Astrocyte (in vitro differentiated cells and primary cell): ENCODE measurements at regions not wholly inside any gene's neighbourhood (a gene's known extent, or its start where the extent isn't known, plus 50 kb on each side); places are given as distances from the start of the nearest gene placed in this dataset.

Experiments
- DNase-seq: peaks from one replicate; pipeline ENCODE4 v3.0.0-alpha.2; 2010; ENCODE audit warnings: low read depth
- FAIRE-seq: peaks from 2 replicates; lab custom pipeline; 2011; peaks lifted over from hg19 to GRCh38; lab: Jason Lieb, UNC
- H2AFZ ChIP-seq: 2 replicates; pipeline ENCODE4 v1.6.0; 2012; ENCODE audit warnings: low read depth, low read length, inconsistent platforms
- H3K27ac ChIP-seq: 2 replicates; pipeline ENCODE4 v1.5.1; 2011; ENCODE audit warnings: low read depth, low read length, inconsistent platforms
- H3K27me3 ChIP-seq: 2 replicates; pipeline ENCODE4 v1.6.0; 2011; ENCODE audit warnings: low read length, inconsistent platforms; ENCODE audit not compliant: insufficient read depth
- H3K36me3 ChIP-seq: 2 replicates; pipeline ENCODE4 v1.5.1; 2011; ENCODE audit warnings: low read length, inconsistent platforms; ENCODE audit not compliant: insufficient read depth
- H3K4me1 ChIP-seq: 2 replicates; pipeline ENCODE4 v1.5.1; 2011; ENCODE audit warnings: low read length, inconsistent platforms; ENCODE audit not compliant: insufficient read depth
- H3K4me2 ChIP-seq: 2 replicates; pipeline ENCODE4 v1.6.0; 2012; ENCODE audit warnings: low read length, inconsistent platforms
- H3K4me3 ChIP-seq: 2 replicates; pipeline ENCODE4 v1.5.1; 2011; ENCODE audit warnings: low read depth, mild to moderate bottlenecking, low read length, inconsistent platforms; ENCODE audit not compliant: insufficient read depth
- H3K79me2 ChIP-seq: 2 replicates; pipeline ENCODE4 v1.6.0; 2012; ENCODE audit warnings: mild to moderate bottlenecking, low read length, inconsistent platforms; ENCODE audit not compliant: insufficient read depth
- H3K9ac ChIP-seq: 2 replicates; pipeline ENCODE4 v1.6.0; 2012; ENCODE audit warnings: mild to moderate bottlenecking, low read length, inconsistent platforms
- H3K9me3 ChIP-seq: 2 replicates; pipeline ENCODE4 v1.5.1; 2012; ENCODE audit warnings: low read depth, mild to moderate bottlenecking, low read length, inconsistent platforms; ENCODE audit not compliant: insufficient read depth
- H4K20me1 ChIP-seq: 2 replicates; pipeline ENCODE4 v1.6.0; 2012; ENCODE audit warnings: low read length, inconsistent platforms; ENCODE audit not compliant: insufficient read depth
- H3K27ac Mint-ChIP-seq: one replicate; pipeline ENCODE4 v1.8.0; 2021; ENCODE audit warnings: mild to moderate bottlenecking, mixed read lengths; ENCODE audit not compliant: unreplicated experiment
- H3K27me3 Mint-ChIP-seq: one replicate; pipeline ENCODE4 v1.8.0; 2021; ENCODE audit warnings: low read depth, mixed read lengths; ENCODE audit not compliant: unreplicated experiment
- H3K36me3 Mint-ChIP-seq: one replicate; pipeline ENCODE4 v1.8.0; 2021; ENCODE audit warnings: low read depth, mixed read lengths; ENCODE audit not compliant: unreplicated experiment
- H3K4me1 Mint-ChIP-seq: one replicate; pipeline ENCODE4 v1.8.0; 2021; ENCODE audit warnings: low read depth, mixed read lengths; ENCODE audit not compliant: unreplicated experiment
- H3K4me3 Mint-ChIP-seq: one replicate; pipeline ENCODE4 v1.8.0; 2021; ENCODE audit warnings: mild to moderate bottlenecking, moderate library complexity, mixed read lengths; ENCODE audit not compliant: unreplicated experiment
- H3K9me3 Mint-ChIP-seq: one replicate; pipeline ENCODE4 v1.8.0; 2021; ENCODE audit warnings: mild to moderate bottlenecking, mixed read lengths; ENCODE audit not compliant: unreplicated experiment
- CTCF ChIP-seq: IDR thresholded peaks from 2 replicates; pipeline ENCODE4 v1.5.1; 2011; ENCODE audit warnings: low read depth, mild to moderate bottlenecking, inconsistent platforms, low read length, moderate library complexity; ENCODE audit not compliant: insufficient read depth
- EZH2 ChIP-seq: IDR thresholded peaks from 2 replicates; pipeline ENCODE4 v1.6.1; 2012; ENCODE audit warnings: mild to moderate bottlenecking, low read length, inconsistent platforms; ENCODE audit not compliant: insufficient read depth

GRCh38 chr14:59097681-59098080, 90.8 kb upstream of the DAAM1 start:
- no peaks in the 10 kb centered on the region for H3K9me3 ChIP-seq
- H3K4me2 ChIP-seq = peak overlapping the region; percentile 45
- H3K27me3 Mint-ChIP-seq = no peaks in the 10 kb centered on the region
- H3K4me1 ChIP-seq = peaks cover 20% of the 10 kb centered on the region
- FAIRE-seq = no peak
- H3K79me2 ChIP-seq = no peaks in the 10 kb centered on the region
- no peaks in the 10 kb centered on the region for H3K36me3 Mint-ChIP-seq
- peak overlapping the region; percentile 34 for H3K9ac ChIP-seq
- no peak for DNase-seq
- no peaks in the 10 kb centered on the region for H3K27me3 ChIP-seq
- TF ChIP-seq CTCF = no peak
- TF ChIP-seq EZH2 = no peak
- no peak overlapping the region for H3K4me3 Mint-ChIP-seq
- H3K27ac ChIP-seq = peak overlapping the region; percentile 71
- H2AFZ ChIP-seq = no peak overlapping the region
- H3K9me3 Mint-ChIP-seq = no peaks in the 10 kb centered on the region
- no peaks in the 10 kb centered on the region for H3K36me3 ChIP-seq
- no peaks in the 10 kb centered on the region for H3K4me1 Mint-ChIP-seq
- H3K4me3 ChIP-seq = no peak overlapping the region
- no peaks in the 10 kb centered on the region for H4K20me1 ChIP-seq
- H3K27ac Mint-ChIP-seq = no peak overlapping the region

GRCh38 chr14:59098377-59098776, 90.1 kb upstream of the DAAM1 start:
- Mint-ChIP-seq H3K27ac (no peak overlapping the region), H3K27me3 (no peaks in the 10 kb centered on the region), H3K9me3 (no peaks in the 10 kb centered on the region), H3K4me3 (no peak overlapping the region), H3K4me1 (peaks cover 2% of the 10 kb centered on the region), H3K36me3 (no peaks in the 10 kb centered on the region)
- no peak overlapping the region for H2AFZ ChIP-seq
- FAIRE-seq (peak; percentile 92), DNase-seq (peak; percentile 98)
- H4K20me1 ChIP-seq = no peaks in the 10 kb centered on the region
- peaks cover 27% of the 10 kb centered on the region for H3K4me1 ChIP-seq
- H3K36me3 ChIP-seq = no peaks in the 10 kb centered on the region
- H3K4me3 ChIP-seq = no peak overlapping the region
- H3K27ac ChIP-seq = peak overlapping the region; percentile 72
- H3K79me2 ChIP-seq = no peaks in the 10 kb centered on the region
- H3K9ac ChIP-seq = peak overlapping the region; percentile 34
- no peak for TF ChIP-seq EZH2
- TF ChIP-seq CTCF = no peak
- H3K27me3 ChIP-seq = no peaks in the 10 kb centered on the region
- H3K4me2 ChIP-seq = peak overlapping the region; percentile 45
- no peaks in the 10 kb centered on the region for H3K9me3 ChIP-seq

DNA sequence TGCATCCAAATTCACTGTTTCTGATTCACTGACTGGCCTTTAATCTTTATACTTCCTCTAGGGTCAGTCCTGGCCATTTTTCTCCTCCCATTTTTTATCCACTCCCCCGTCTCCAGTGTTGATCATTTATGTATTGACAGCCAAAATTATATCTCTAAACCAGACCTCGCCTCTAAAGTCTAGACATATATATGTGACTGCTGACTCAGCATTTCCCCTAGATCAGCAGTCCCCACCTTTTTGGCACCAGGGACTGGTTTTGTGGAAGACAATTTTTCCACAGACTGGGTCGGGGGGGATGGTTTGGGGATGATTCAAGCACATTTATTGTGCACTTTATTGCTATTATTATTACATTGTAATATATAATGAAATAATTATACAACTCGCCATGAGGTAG, 88.3 kb upstream of the DAAM1 start:
- Histone ChIP-seq H3K9me3 (no peaks in the 10 kb centered on the region), H3K4me3 (no peak overlapping the region), H3K79me2 (no peaks in the 10 kb centered on the region), H4K20me1 (no peaks in the 10 kb centered on the region), H3K4me1 (peaks cover 30% of the 10 kb centered on the region), H3K27ac (no peak overlapping the region), H3K36me3 (no peaks in the 10 kb centered on the region), H3K27me3 (no peaks in the 10 kb centered on the region), H3K4me2 (no peak overlapping the region), H2AFZ (no peak overlapping the region), H3K9ac (no peak overlapping the region)
- no peak overlapping the region for H3K4me3 Mint-ChIP-seq
- TF ChIP-seq CTCF = no peak
- TF ChIP-seq EZH2 = no peak
- H3K4me1 Mint-ChIP-seq = peaks cover 4% of the 10 kb centered on the region
- DNase-seq (peak; percentile 22), FAIRE-seq (no peak)
- no peaks in the 10 kb centered on the region for H3K27me3 Mint-ChIP-seq
- H3K9me3 Mint-ChIP-seq = no peaks in the 10 kb centered on the region
- H3K27ac Mint-ChIP-seq = no peak overlapping the region
- no peaks in the 10 kb centered on the region for H3K36me3 Mint-ChIP-seq
